HG02884 (cell line): ENCODE measurements at regions not wholly inside any gene's neighbourhood (a gene's known extent, or its start where the extent isn't known, plus 50 kb on each side); places are given as distances from the start of the nearest gene placed in this dataset.
"Not testable (repeated sequence)": the region's sequence is repeated elsewhere in the genome, so short reads cannot be mapped to it uniquely, and the experiment has no call there.

Experiments
- ATAC-seq: cut with Tn5 transposase; IDR thresholded peaks from one replicate; pipeline ENCODE4 v1.9.1; 2021; ENCODE audit warnings: mild to moderate bottlenecking, moderate library complexity; ENCODE audit not compliant: unreplicated experiment

- no peak for ATAC-seq
These were observed 661.3 kb downstream of the RPL10L start for GRCh38 chr14:45990252-45990651.

GRCh38 chr14:45976001-45976400, 675.6 kb downstream of the RPL10L start:
- ATAC-seq: no peak

- no peak for ATAC-seq
These were observed 679.2 kb downstream of the RPL10L start for GRCh38 chr14:45972416-45972815.

- no peak for ATAC-seq
These were observed 681.0 kb downstream of the RPL10L start for GRCh38 chr14:45970621-45971020.

- ATAC-seq: no peak
These were observed 683.5 kb downstream of the RPL10L start for GRCh38 chr14:45968037-45968436.

- ATAC-seq: no peak
These were observed 696.5 kb upstream of the MIS18BP1 start for GRCh38 chr14:45949479-45949878.

GRCh38 chr14:45947830-45948229, 694.8 kb upstream of the MIS18BP1 start:
- no peak for ATAC-seq

GRCh38 chr14:45946251-45946650, 693.2 kb upstream of the MIS18BP1 start:
- ATAC-seq: no peak

GRCh38 chr14:45940318-45940717, 687.3 kb upstream of the MIS18BP1 start:
- ATAC-seq: no peak

GRCh38 chr14:45939572-45939971, 686.6 kb upstream of the MIS18BP1 start:
- no peak for ATAC-seq

- ATAC-seq: not testable (repeated sequence)
These were observed 667.0 kb upstream of the MIS18BP1 start for GRCh38 chr14:45919995-45920394.

GRCh38 chr14:45916340-45916953, 663.4 kb upstream of the MIS18BP1 start:
- ATAC-seq: no peak

- ATAC-seq: no peak
These were observed 654.8 kb upstream of the MIS18BP1 start for GRCh38 chr14:45907782-45908181.

- peak; percentile 83 for ATAC-seq
These were observed 653.3 kb upstream of the MIS18BP1 start for GRCh38 chr14:45906257-45906656.

GRCh38 chr14:45905672-45906071, 652.7 kb upstream of the MIS18BP1 start:
- ATAC-seq: no peak

- no peak for ATAC-seq
These were observed 651.3 kb upstream of the MIS18BP1 start for GRCh38 chr14:45904314-45904713.

GRCh38 chr14:45902241-45902640, 649.2 kb upstream of the MIS18BP1 start:
- ATAC-seq: no peak

GRCh38 chr14:45897439-45897838, 644.4 kb upstream of the MIS18BP1 start:
- ATAC-seq: no peak

- ATAC-seq: no peak
These were observed 640.1 kb upstream of the MIS18BP1 start for GRCh38 chr14:45893127-45893526.

- ATAC-seq: no peak
These were observed 638.5 kb upstream of the MIS18BP1 start for GRCh38 chr14:45891417-45892080.

- not testable (repeated sequence) for ATAC-seq
These were observed 635.8 kb upstream of the MIS18BP1 start for GRCh38 chr14:45888766-45889285.

- ATAC-seq: no peak
These were observed 625.0 kb upstream of the MIS18BP1 start for GRCh38 chr14:45877981-45878380.
